OCI-LY7 (cell line): ENCODE measurements at regions not wholly inside any gene's neighbourhood (a gene's known extent, or its start where the extent isn't known, plus 50 kb on each side); places are given as distances from the start of the nearest gene placed in this dataset.

Experiments
- BruUV-seq: library from RNA; stranded (reverse); fragments of 400-500 nt; replicated peaks from 2 replicates; lab custom pipeline; 2021; lab: Mats Ljungman, UMichigan
- CTCF ChIA-PET: fragments of 300-600 bp; sonication (Branson Sonifier 250); formaldehyde crosslinking; loops from one replicate; lab custom pipeline; 2022; ENCODE audit warnings: antibody characterized with exemption; ENCODE audit not compliant: unreplicated experiment; lab: Charles Lee
- POLR2A ChIA-PET: fragments of 300-600 bp; sonication (Branson Sonifier 250); formaldehyde crosslinking; loops from one replicate; lab custom pipeline; 2022; ENCODE audit warnings: antibody characterized with exemption; lab: Charles Lee
- DNase-seq: peaks from one replicate; pipeline ENCODE4 v3.0.0-alpha.2; 2015; ENCODE audit warnings: low spot score
- H2AFZ ChIP-seq: fragments of 200-600 bp; sonication (generic), shearing (Covaris generic); 2 replicates; pipeline ENCODE4 v1.6.1; 2014; ENCODE audit warnings: mild to moderate bottlenecking, antibody characterized with exemption, low read length, moderate library complexity
- H3K27ac ChIP-seq: fragments of 200-600 bp; sonication (generic); 2 replicates; pipeline ENCODE4 v1.5.1; 2014; ENCODE audit warnings: mixed run types, low read depth, mild to moderate bottlenecking, moderate library complexity, low read length, inconsistent platforms; ENCODE audit not compliant: poor library complexity, severe bottlenecking
- H3K36me3 ChIP-seq: fragments of 200-600 bp; sonication (generic); 2 replicates; pipeline ENCODE4 v1.6.1; 2014; ENCODE audit warnings: mild to moderate bottlenecking, antibody characterized with exemption, low read length, moderate library complexity, mixed read lengths; ENCODE audit not compliant: insufficient read depth
- H3K4me1 ChIP-seq: fragments of 200-600 bp; sonication (generic); 2 replicates; pipeline ENCODE4 v1.5.1; 2014; ENCODE audit warnings: mild to moderate bottlenecking, low read length; ENCODE audit not compliant: insufficient read depth, poor library complexity, severe bottlenecking
- H3K4me2 ChIP-seq: fragments of 200-600 bp; sonication (generic); 2 replicates; pipeline ENCODE4 v1.6.1; 2014; ENCODE audit warnings: mild to moderate bottlenecking, low read length
- H3K4me3 ChIP-seq: fragments of 200-600 bp; sonication (generic); 2 replicates; pipeline ENCODE4 v1.5.1; 2014; ENCODE audit warnings: mild to moderate bottlenecking, low read depth, low read length; ENCODE audit not compliant: poor library complexity, severe bottlenecking
- H3K79me2 ChIP-seq: fragments of 200-600 bp; sonication (generic); 2 replicates; pipeline ENCODE4 v1.6.1; 2016; ENCODE audit warnings: low read depth, mild to moderate bottlenecking, low read length, moderate library complexity, mixed read lengths; ENCODE audit not compliant: insufficient read depth
- H3K9me2 ChIP-seq: fragments of 200-600 bp; sonication (generic); 2 replicates; pipeline ENCODE4 v1.6.1; 2016; ENCODE audit warnings: mild to moderate bottlenecking, low read length, mixed read lengths; ENCODE audit not compliant: insufficient read depth
- H3K9me3 ChIP-seq: fragments of 200-600 bp; sonication (generic); 2 replicates; pipeline ENCODE4 v1.6.1; 2014; ENCODE audit warnings: mild to moderate bottlenecking, mixed run types, low read length, mixed read lengths
- H4K20me1 ChIP-seq: fragments of 200-600 bp; sonication (generic); 2 replicates; pipeline ENCODE4 v1.6.1; 2014; ENCODE audit warnings: mild to moderate bottlenecking, antibody characterized with exemption, low read length, moderate library complexity, mixed read lengths; ENCODE audit not compliant: insufficient read depth
- EZH2phosphoT487 ChIP-seq: fragments of 200-600 bp; sonication (generic); IDR thresholded peaks from 2 replicates; pipeline ENCODE4 v1.6.1; 2018; ENCODE audit warnings: low read depth, borderline replicate concordance, mild to moderate bottlenecking, mixed run types, antibody characterized with exemption, low read length, moderate library complexity, mixed read lengths
- intact Hi-C: fragments of 100-400 bp; cut with micrococcal nuclease; formaldehyde crosslinking; loops from one replicate; pipeline ENCODE4 v1.10.0; 2022; ENCODE audit not compliant: unreplicated experiment
- TF ChIP-seq, protein P1 (sequence below): fragments of 200-600 bp; sonication (generic); conservative IDR thresholded peaks from 2 replicates; pipeline ENCODE4 v1.5.1; 2014; ENCODE audit warnings: mild to moderate bottlenecking, antibody characterized with exemption, low read length, moderate library complexity, mixed read lengths

DNA sequence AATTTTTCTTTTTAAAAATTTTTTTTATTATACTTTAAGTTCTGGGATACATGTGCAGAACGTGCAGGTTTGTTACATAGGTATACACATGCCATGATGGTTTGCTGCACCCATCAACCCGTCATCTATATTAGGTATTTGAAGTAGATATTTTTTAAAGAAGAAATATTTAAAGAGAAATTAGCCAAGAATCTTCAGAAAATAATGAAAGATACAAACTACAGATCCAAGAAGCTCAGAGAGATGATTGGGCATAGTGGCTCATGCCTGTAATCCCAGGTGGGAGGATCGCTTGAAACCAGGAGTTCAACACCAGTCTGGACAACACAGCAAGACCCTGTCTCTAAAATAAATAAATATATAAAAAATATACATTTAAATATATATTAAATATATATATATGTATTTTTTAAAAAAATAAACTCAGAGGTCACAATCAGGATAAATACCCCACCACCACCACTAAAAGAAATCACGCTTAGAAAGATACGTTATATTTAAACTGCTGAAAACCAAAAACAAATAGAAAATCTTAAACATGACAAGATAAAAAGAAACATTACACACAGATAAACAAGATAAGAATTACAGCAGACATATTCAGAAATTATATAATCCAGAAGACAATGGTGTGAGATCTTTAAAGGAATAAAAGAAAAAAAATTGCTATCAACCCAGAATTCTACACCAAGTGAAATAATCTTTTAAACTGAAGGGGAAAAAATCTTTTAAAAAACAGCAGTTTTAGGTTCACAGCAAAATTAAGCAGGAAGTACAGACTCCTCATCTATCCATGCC is 57.5 kb downstream of the CSF2 start:
- Histone ChIP-seq H3K9me2 (no peaks in the 10 kb centered on the region), H3K36me3 (no peaks in the 10 kb centered on the region), H3K9me3 (0 out of 2 replicates have a peak, but pooled peaks cover 4% of the 10 kb centered on the region), H3K27ac (no peak overlapping the region), H3K4me1 (no peaks in the 10 kb centered on the region), H3K4me2 (no peak overlapping the region), H4K20me1 (no peaks in the 10 kb centered on the region), H3K79me2 (no peaks in the 10 kb centered on the region), H2AFZ (no peak overlapping the region), H3K4me3 (no peak overlapping the region)
- ChIA-PET POLR2A (no interaction called here), CTCF (no interaction called here)
- DNase-seq, result no peak
- TF ChIP-seq, protein P1, sequence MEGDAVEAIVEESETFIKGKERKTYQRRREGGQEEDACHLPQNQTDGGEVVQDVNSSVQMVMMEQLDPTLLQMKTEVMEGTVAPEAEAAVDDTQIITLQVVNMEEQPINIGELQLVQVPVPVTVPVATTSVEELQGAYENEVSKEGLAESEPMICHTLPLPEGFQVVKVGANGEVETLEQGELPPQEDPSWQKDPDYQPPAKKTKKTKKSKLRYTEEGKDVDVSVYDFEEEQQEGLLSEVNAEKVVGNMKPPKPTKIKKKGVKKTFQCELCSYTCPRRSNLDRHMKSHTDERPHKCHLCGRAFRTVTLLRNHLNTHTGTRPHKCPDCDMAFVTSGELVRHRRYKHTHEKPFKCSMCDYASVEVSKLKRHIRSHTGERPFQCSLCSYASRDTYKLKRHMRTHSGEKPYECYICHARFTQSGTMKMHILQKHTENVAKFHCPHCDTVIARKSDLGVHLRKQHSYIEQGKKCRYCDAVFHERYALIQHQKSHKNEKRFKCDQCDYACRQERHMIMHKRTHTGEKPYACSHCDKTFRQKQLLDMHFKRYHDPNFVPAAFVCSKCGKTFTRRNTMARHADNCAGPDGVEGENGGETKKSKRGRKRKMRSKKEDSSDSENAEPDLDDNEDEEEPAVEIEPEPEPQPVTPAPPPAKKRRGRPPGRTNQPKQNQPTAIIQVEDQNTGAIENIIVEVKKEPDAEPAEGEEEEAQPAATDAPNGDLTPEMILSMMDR, result no peak
- TF ChIP-seq EZH2phosphoT487, result no peak
- intact Hi-C loops, result no loop called here
- BruUV-seq, result no TSS peak

DNA sequence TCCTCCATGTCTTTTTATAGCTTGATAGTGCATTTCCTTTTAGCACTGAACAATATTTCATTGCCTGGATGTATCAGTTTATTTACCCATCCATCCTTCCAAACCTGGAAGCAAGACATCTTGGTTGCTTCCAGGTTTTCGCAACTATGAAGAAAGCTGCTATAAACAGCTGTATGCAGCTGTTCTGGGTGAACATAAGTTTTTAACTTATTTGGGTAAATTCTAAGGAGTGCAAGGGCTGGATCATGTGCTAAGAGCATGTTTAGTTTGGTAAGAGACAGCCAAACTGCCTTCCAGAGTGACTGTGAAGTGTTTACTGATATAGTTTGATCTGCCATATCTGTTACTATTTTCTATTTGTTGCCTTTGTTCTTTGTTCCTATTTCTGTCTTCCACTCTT is 58.5 kb downstream of the CSF2 start:
- TF ChIP-seq, protein P1, result no peak
- no peak for TF ChIP-seq EZH2phosphoT487
- Histone ChIP-seq H3K36me3 (no peaks in the 10 kb centered on the region), H2AFZ (no peak overlapping the region), H3K4me2 (no peak overlapping the region), H3K9me3 (0 out of 2 replicates have a peak, but pooled peaks cover 4% of the 10 kb centered on the region), H3K79me2 (no peaks in the 10 kb centered on the region), H3K4me3 (no peak overlapping the region), H4K20me1 (no peaks in the 10 kb centered on the region), H3K4me1 (no peaks in the 10 kb centered on the region), H3K27ac (no peak overlapping the region), H3K9me2 (no peaks in the 10 kb centered on the region)
- POLR2A ChIA-PET, result interaction anchor here (0.7 kb wide), 1 partner anchor 19 kb away, joined by 3 read pairs; no protein-coding TSS in a partner anchor
- DNase-seq, result no peak
- intact Hi-C loops, result no loop called here
- CTCF ChIA-PET, result no interaction called here
- no TSS peak for BruUV-seq

DNA sequence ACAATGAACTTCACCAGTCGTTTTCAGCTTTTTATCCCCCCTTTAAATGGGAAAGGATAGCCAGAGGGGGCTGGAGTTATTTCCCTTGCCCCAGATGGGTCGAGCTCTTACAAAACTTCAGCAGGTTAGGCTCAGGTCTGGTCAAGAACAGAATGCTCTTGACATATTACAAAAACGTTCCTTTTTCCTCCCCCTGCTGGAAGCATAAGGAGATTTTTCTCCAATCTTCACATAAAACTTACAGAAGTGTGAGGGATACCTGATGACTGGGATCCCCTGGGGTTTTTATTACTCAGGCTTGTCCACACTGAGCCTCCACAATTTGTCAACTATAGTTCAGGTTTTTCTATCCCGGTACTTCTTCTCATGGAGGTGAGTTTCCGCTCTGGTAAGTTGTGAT is 60.8 kb downstream of the CSF2 start:
- intact Hi-C loops, result loop anchor here (2.0 kb wide), 1 partner anchor 70 kb away; no protein-coding TSS in a partner anchor
- Histone ChIP-seq H3K4me2 (no peak overlapping the region), H3K9me3 (0 out of 2 replicates have a peak, but pooled peaks cover 4% of the 10 kb centered on the region), H3K79me2 (no peaks in the 10 kb centered on the region), H4K20me1 (no peaks in the 10 kb centered on the region), H2AFZ (no peak overlapping the region), H3K36me3 (no peaks in the 10 kb centered on the region), H3K4me3 (no peak overlapping the region), H3K27ac (no peak overlapping the region), H3K9me2 (no peaks in the 10 kb centered on the region), H3K4me1 (no peaks in the 10 kb centered on the region)
- DNase-seq, result no peak
- ChIA-PET POLR2A (interaction anchor here (1.5 kb wide), 1 partner anchor 19 kb away, joined by 3 read pairs; no protein-coding TSS in a partner anchor), CTCF (no interaction called here)
- no TSS peak for BruUV-seq
- no peak for TF ChIP-seq EZH2phosphoT487
- TF ChIP-seq, protein P1, result peak; percentile 64
